ENCODE measurements at regions not wholly inside any gene's neighbourhood (a gene's known extent, or its start where the extent isn't known, plus 50 kb on each side); places are given as distances from the start of the nearest gene placed in this dataset.

GRCh38 chr2:177038787-177039484 is 173.7 kb upstream of the HNRNPA3 start:
- DNase-seq = no peak

GRCh38 chr2:177042311-177042710 is 170.3 kb upstream of the HNRNPA3 start:
- no peak for DNase-seq

GRCh38 chr2:177044671-177045070 is 167.9 kb upstream of the HNRNPA3 start:
- no peak for DNase-seq

- no peak for DNase-seq
These were observed 163.6 kb upstream of the HNRNPA3 start for GRCh38 chr2:177048981-177049380.

GRCh38 chr2:177051278-177051677 is 161.3 kb upstream of the HNRNPA3 start:
- no peak for DNase-seq

- DNase-seq = peak; percentile 44
These were observed 160.1 kb upstream of the HNRNPA3 start for GRCh38 chr2:177052471-177052870.

GRCh38 chr2:177053038-177053437 is 159.6 kb upstream of the HNRNPA3 start:
- DNase-seq = peak; percentile 19

- no peak for DNase-seq
These were observed 158.9 kb upstream of the HNRNPA3 start for GRCh38 chr2:177053716-177054115.

GRCh38 chr2:177056481-177056929 is 156.1 kb upstream of the HNRNPA3 start:
- no peak for DNase-seq

- no peak for DNase-seq
These were observed 153.8 kb upstream of the HNRNPA3 start for GRCh38 chr2:177058747-177059146.

GRCh38 chr2:177059293-177059692 is 153.3 kb upstream of the HNRNPA3 start:
- no peak for DNase-seq

GRCh38 chr2:177063331-177063730 is 149.3 kb upstream of the HNRNPA3 start:
- no peak for DNase-seq

GRCh38 chr2:177064422-177064821 is 148.2 kb upstream of the HNRNPA3 start:
- DNase-seq = no peak

- DNase-seq = no peak
These were observed 143.6 kb upstream of the HNRNPA3 start for GRCh38 chr2:177068967-177069366.

- DNase-seq = no peak
These were observed 140.5 kb upstream of the HNRNPA3 start for GRCh38 chr2:177072090-177072489.

- DNase-seq = no peak
These were observed 139.0 kb upstream of the HNRNPA3 start for GRCh38 chr2:177073611-177074010.

- DNase-seq = peak; percentile 33
These were observed 138.4 kb upstream of the HNRNPA3 start for GRCh38 chr2:177074099-177074710.

- DNase-seq = no peak
These were observed 137.3 kb upstream of the HNRNPA3 start for GRCh38 chr2:177075254-177075653.

- no peak for DNase-seq
These were observed 135.9 kb upstream of the HNRNPA3 start for GRCh38 chr2:177076636-177077179.

- DNase-seq = no peak
These were observed 134.8 kb upstream of the HNRNPA3 start for GRCh38 chr2:177077778-177078177.

- DNase-seq = no peak
These were observed 134.2 kb upstream of the HNRNPA3 start for GRCh38 chr2:177078416-177078815.

- no peak for DNase-seq
These were observed 133.7 kb upstream of the HNRNPA3 start for GRCh38 chr2:177078855-177079254.

- DNase-seq = no peak
These were observed 131.8 kb upstream of the HNRNPA3 start for GRCh38 chr2:177080746-177081284.

GRCh38 chr2:177084607-177085006 is 128.0 kb upstream of the HNRNPA3 start:
- DNase-seq = no peak
